Tibial artery (tissue), 4 donors: ENCODE measurements at regions not wholly inside any gene's neighbourhood (a gene's known extent, or its start where the extent isn't known, plus 50 kb on each side); places are given as distances from the start of the nearest gene placed in this dataset.

Source experiments
- DNase-seq, 2 donors: peaks; one replicate each; pipeline ENCODE4 v3.0.0-alpha.2; 2019
- H3K27ac ChIP-seq, 2 donors: fragments of 200-600 bp; sonication (generic) in 1 of 2; 1 replicate in 1 of 2; 2 replicates in 1 of 2; pipeline ENCODE4 v1.5.1; 2018 to 2019; ENCODE audit warnings: mild to moderate bottlenecking in 1 of 2
- H3K27me3 ChIP-seq, 2 donors: fragments of 200-600 bp; sonication (generic) in 1 of 2; one replicate each; pipeline versions ENCODE4 v1.5.1 to v1.6.0; 2016 to 2019
- H3K36me3 ChIP-seq, 3 donors: fragments of 200-600 bp; sonication (generic) in 2 of 3; one replicate each; pipeline ENCODE4 v1.5.1; 2016 to 2019; ENCODE audit warnings: mild to moderate bottlenecking in 2 of 3
- H3K4me1 ChIP-seq, 4 donors: fragments of 200-600 bp; sonication (generic) in 2 of 4; 1 replicate in 3 of 4; 2 replicates in 1 of 4; pipeline ENCODE4 v1.5.1; 2016 to 2019
- H3K4me3 ChIP-seq, 2 donors: fragments of 200-600 bp; sonication (generic) in 1 of 2; 1 replicate in 1 of 2; 2 replicates in 1 of 2; pipeline ENCODE4 v1.5.1; 2018 to 2019; ENCODE audit warnings: mild to moderate bottlenecking in 2 of 2
- H3K9me3 ChIP-seq, 3 donors: fragments of 200-600 bp; sonication (generic) in 1 of 3; one replicate each; pipeline ENCODE4 v1.5.1; 2016 to 2019
- CTCF ChIP-seq, 2 experiments: fragments of 200-600 bp in 1 of 2; fragments of 450-650 bp in 1 of 2; IDR thresholded peaks; one replicate each; pipeline ENCODE4 v1.5.1; 2017 to 2019; ENCODE audit warnings: antibody characterized with exemption in 2 of 2, mild to moderate bottlenecking in 1 of 2, moderate library complexity in 1 of 2
- intact Hi-C: fragments of 100-400 bp; cut with DNase I; formaldehyde crosslinking; loops from one replicate; pipeline ENCODE4 v1.15.0; 2023; ENCODE audit warnings: low total_unique reads

- Histone ChIP-seq H3K4me1 (no peaks in the 10 kb centered on the region), H3K9me3 (no peaks in the 10 kb centered on the region), H3K27me3 (no peaks in the 10 kb centered on the region), H3K36me3 (no peaks in the 10 kb centered on the region), H3K27ac (no peak overlapping the region), H3K4me3 (no peak overlapping the region)
- no peak for TF ChIP-seq CTCF (IDR thresholded peaks at IDR 0.05)
- intact Hi-C loops: no loop called here
- no peak for DNase-seq
Measured at GRCh38 chr2:187115627-187116026, 266.7 kb upstream of the ZSWIM2 start.

GRCh38 chr2:187107001-187107400, 258.0 kb upstream of the ZSWIM2 start:
- no peaks in the 10 kb centered on the region for H3K36me3 ChIP-seq
- no peaks in the 10 kb centered on the region for H3K4me1 ChIP-seq
- no peak overlapping the region for H3K4me3 ChIP-seq
- no peak for DNase-seq
- intact Hi-C loops: no loop called here
- no peaks in the 10 kb centered on the region for H3K27me3 ChIP-seq
- no peak overlapping the region for H3K27ac ChIP-seq
- TF ChIP-seq CTCF (IDR thresholded peaks at IDR 0.05): no peak
- no peaks in the 10 kb centered on the region for H3K9me3 ChIP-seq

- H3K4me1 ChIP-seq: no peaks in the 10 kb centered on the region
- intact Hi-C loops: no loop called here
- no peak overlapping the region for H3K27ac ChIP-seq
- no peak overlapping the region for H3K4me3 ChIP-seq
- DNase-seq: no peak
- no peak for TF ChIP-seq CTCF (IDR thresholded peaks at IDR 0.05)
- no peaks in the 10 kb centered on the region for H3K27me3 ChIP-seq
- H3K9me3 ChIP-seq: no peaks in the 10 kb centered on the region
- no peaks in the 10 kb centered on the region for H3K36me3 ChIP-seq
Measured at GRCh38 chr2:187105218-187105617, 256.2 kb upstream of the ZSWIM2 start.

- Histone ChIP-seq H3K9me3 (no peaks in the 10 kb centered on the region), H3K27me3 (no peaks in the 10 kb centered on the region), H3K4me1 (no peaks in the 10 kb centered on the region), H3K27ac (no peak overlapping the region), H3K4me3 (no peak overlapping the region), H3K36me3 (no peaks in the 10 kb centered on the region)
- intact Hi-C loops: no loop called here
- no peak for DNase-seq
- TF ChIP-seq CTCF (IDR thresholded peaks at IDR 0.05): no peak
Measured at GRCh38 chr2:187102381-187102780, 253.4 kb upstream of the ZSWIM2 start.

GRCh38 chr2:187098154-187098553, 249.2 kb upstream of the ZSWIM2 start:
- Histone ChIP-seq H3K9me3 (no peaks in the 10 kb centered on the region), H3K27ac (no peak overlapping the region), H3K27me3 (no peaks in the 10 kb centered on the region), H3K36me3 (no peaks in the 10 kb centered on the region), H3K4me3 (no peak overlapping the region), H3K4me1 (no peaks in the 10 kb centered on the region)
- intact Hi-C loops: no loop called here
- TF ChIP-seq CTCF (IDR thresholded peaks at IDR 0.05): no peak
- no peak for DNase-seq

- Histone ChIP-seq H3K9me3 (no peaks in the 10 kb centered on the region), H3K4me1 (no peaks in the 10 kb centered on the region), H3K4me3 (no peak overlapping the region), H3K36me3 (no peaks in the 10 kb centered on the region), H3K27ac (no peak overlapping the region), H3K27me3 (no peaks in the 10 kb centered on the region)
- TF ChIP-seq CTCF (IDR thresholded peaks at IDR 0.05): no peak
- intact Hi-C loops: no loop called here
- DNase-seq: no peak
Measured at GRCh38 chr2:187093771-187094412, 244.9 kb upstream of the ZSWIM2 start.
